ENCODE measurements at regions not wholly inside any gene's neighbourhood (a gene's known extent, or its start where the extent isn't known, plus 50 kb on each side); places are given as distances from the start of the nearest gene placed in this dataset.

DNA sequence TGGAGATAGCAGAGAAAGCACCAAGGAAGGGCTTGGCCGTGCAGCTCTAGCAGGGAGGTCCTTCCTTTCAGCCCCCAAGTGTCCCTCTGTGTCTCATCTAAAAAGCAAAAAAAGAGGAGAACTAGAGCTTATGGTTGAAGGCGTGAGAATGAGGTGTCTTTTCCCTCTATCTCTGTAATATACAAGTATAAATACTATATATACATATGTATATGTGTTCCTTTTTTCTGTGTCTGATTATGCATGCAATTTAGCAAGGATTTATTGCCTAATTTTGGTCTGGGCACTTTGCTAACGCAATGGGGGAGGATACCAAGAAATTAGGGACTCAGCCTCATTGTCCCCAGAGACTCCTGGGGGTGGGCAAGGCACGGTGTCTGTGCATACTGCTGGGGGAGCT is 90.2 kb upstream of the CCL2 start:
- peaks cover 0 to 6% of the 10 kb centered on the region in 2 donors for H3K27me3 ChIP-seq (ENCODE audit: control insufficient read depth in 2 of 2, insufficient read depth in 2 of 2, low read length in 2 of 2)
- H3K4me1 ChIP-seq (ENCODE audit: control insufficient read depth in 1 of 2, insufficient read depth in 2 of 2, low read length in 2 of 2), result no peaks in the 10 kb centered on the region
- H3K79me2 ChIP-seq (ENCODE audit: insufficient read depth, low read length), result no peaks in the 10 kb centered on the region
- 46% methylated on average over 2 of the region's 4 CpGs for WGBS (ENCODE audit: insufficient coverage)
- Mint-ChIP-seq H3K9me3 (no peaks in the 10 kb centered on the region), H3K36me3 (no peaks in the 10 kb centered on the region), H3K4me1 (peaks cover 16% of the 10 kb centered on the region), H3K4me3 (no peak overlapping the region), H3K27ac (no peak overlapping the region), H3K27me3 (ENCODE audit: low read depth in 3 of 3) (peaks cover 3 to 10% (median 5%) of the 10 kb centered on the region in 3 donors)
- no peak for DNase-seq
- no peak overlapping the region for H3K27ac ChIP-seq (ENCODE audit: low read depth in 1 of 2, low read length in 2 of 2)
- no peak overlapping the region for H2AFZ ChIP-seq (ENCODE audit: insufficient read depth, low read depth, low read length, poor library complexity, severe bottlenecking)
- no peak overlapping the region for H3K4me3 ChIP-seq (replicated peaks in 1 of 3; ENCODE audit: low read depth in 2 of 3, low read length in 3 of 3)
- no peaks in the 10 kb centered on the region for H3K9me3 ChIP-seq (replicated peaks in 1 of 2; ENCODE audit: control insufficient read depth in 1 of 2, insufficient read depth in 1 of 2, low read length in 2 of 2)
- TF ChIP-seq, protein P1, sequence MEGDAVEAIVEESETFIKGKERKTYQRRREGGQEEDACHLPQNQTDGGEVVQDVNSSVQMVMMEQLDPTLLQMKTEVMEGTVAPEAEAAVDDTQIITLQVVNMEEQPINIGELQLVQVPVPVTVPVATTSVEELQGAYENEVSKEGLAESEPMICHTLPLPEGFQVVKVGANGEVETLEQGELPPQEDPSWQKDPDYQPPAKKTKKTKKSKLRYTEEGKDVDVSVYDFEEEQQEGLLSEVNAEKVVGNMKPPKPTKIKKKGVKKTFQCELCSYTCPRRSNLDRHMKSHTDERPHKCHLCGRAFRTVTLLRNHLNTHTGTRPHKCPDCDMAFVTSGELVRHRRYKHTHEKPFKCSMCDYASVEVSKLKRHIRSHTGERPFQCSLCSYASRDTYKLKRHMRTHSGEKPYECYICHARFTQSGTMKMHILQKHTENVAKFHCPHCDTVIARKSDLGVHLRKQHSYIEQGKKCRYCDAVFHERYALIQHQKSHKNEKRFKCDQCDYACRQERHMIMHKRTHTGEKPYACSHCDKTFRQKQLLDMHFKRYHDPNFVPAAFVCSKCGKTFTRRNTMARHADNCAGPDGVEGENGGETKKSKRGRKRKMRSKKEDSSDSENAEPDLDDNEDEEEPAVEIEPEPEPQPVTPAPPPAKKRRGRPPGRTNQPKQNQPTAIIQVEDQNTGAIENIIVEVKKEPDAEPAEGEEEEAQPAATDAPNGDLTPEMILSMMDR (IDR thresholded peaks at IDR 0.05), result no peak
- H3K4me2 ChIP-seq (replicated peaks; ENCODE audit: extremely low read depth, low read length, poor library complexity, severe bottlenecking), result no peak overlapping the region
- no peak overlapping the region for H3K9ac ChIP-seq (ENCODE audit: insufficient read depth, low read length, poor library complexity, severe bottlenecking)
- intact Hi-C loops (cut with micrococcal nuclease), result loop anchor here (10.0 kb wide), 2 partner anchors 380 to 390 kb away; no protein-coding TSS in a partner anchor
- H3K36me3 ChIP-seq (replicated peaks in 1 of 2; ENCODE audit: control insufficient read depth in 1 of 2, insufficient read depth in 2 of 2, low read length in 2 of 2), result no peaks in the 10 kb centered on the region
- H4K20me1 ChIP-seq (ENCODE audit: insufficient read depth, low read length), result no peaks in the 10 kb centered on the region

DNA sequence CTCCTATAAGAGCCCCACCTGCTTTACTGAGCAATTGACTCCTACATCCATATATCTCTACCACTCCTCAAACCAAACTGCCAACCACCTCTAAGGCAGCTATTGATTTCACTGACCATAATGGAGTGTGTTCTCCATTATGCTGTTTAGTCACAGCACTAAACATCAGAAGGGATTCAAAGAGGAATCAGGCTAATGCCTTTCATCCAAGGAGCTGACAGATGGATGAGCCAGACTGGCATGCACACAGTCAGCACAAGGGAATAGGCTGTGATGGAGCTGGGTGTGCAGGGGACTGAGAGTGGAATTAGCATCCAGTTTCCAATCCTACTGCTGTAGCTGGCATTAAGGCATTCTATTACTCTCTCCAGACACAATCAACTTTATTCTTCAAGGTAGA is 88.7 kb upstream of the CCL2 start:
- intact Hi-C loops (cut with micrococcal nuclease), result loop anchor here (10.0 kb wide), 2 partner anchors 382 to 392 kb away; no protein-coding TSS in a partner anchor
- Histone ChIP-seq H3K36me3 (replicated peaks in 1 of 2; ENCODE audit: control insufficient read depth in 1 of 2, insufficient read depth in 2 of 2, low read length in 2 of 2) (no peaks in the 10 kb centered on the region), H3K9me3 (replicated peaks in 1 of 2; ENCODE audit: control insufficient read depth in 1 of 2, insufficient read depth in 1 of 2, low read length in 2 of 2) (no peaks in the 10 kb centered on the region), H3K27me3 (ENCODE audit: control insufficient read depth in 2 of 2, insufficient read depth in 2 of 2, low read length in 2 of 2) (peaks cover 0 to 2% of the 10 kb centered on the region in 2 donors), H3K9ac (ENCODE audit: insufficient read depth, low read length, poor library complexity, severe bottlenecking) (no peak overlapping the region), H3K4me1 (ENCODE audit: control insufficient read depth in 1 of 2, insufficient read depth in 2 of 2, low read length in 2 of 2) (no peaks in the 10 kb centered on the region), H2AFZ (ENCODE audit: insufficient read depth, low read depth, low read length, poor library complexity, severe bottlenecking) (no peak overlapping the region), H3K79me2 (ENCODE audit: insufficient read depth, low read length) (no peaks in the 10 kb centered on the region), H3K4me3 (replicated peaks in 1 of 3; ENCODE audit: low read depth in 2 of 3, low read length in 3 of 3) (no peak overlapping the region), H3K4me2 (replicated peaks; ENCODE audit: extremely low read depth, low read length, poor library complexity, severe bottlenecking) (no peak overlapping the region), H3K27ac (ENCODE audit: low read depth in 1 of 2, low read length in 2 of 2) (no peak overlapping the region), H4K20me1 (ENCODE audit: insufficient read depth, low read length) (no peaks in the 10 kb centered on the region)
- H3K4me3 Mint-ChIP-seq, result no peak overlapping the region
- no peaks in the 10 kb centered on the region for H3K36me3 Mint-ChIP-seq
- H3K9me3 Mint-ChIP-seq, result no peaks in the 10 kb centered on the region
- DNase-seq, result no peak
- peaks cover 17% of the 10 kb centered on the region for H3K4me1 Mint-ChIP-seq
- peaks cover 4 to 10% (median 5%) of the 10 kb centered on the region in 3 donors for H3K27me3 Mint-ChIP-seq (ENCODE audit: low read depth in 3 of 3)
- TF ChIP-seq, protein P1 (IDR thresholded peaks at IDR 0.05), result no peak
- H3K27ac Mint-ChIP-seq, result no peak overlapping the region

All from CD14-positive monocyte (primary cell).